Upper lobe of left lung (tissue), 6 donors: ENCODE measurements at regions not wholly inside any gene's neighbourhood (a gene's known extent, or its start where the extent isn't known, plus 50 kb on each side); places are given as distances from the start of the nearest gene placed in this dataset.

Experiments used
- ATAC-seq, 2 donors: fragments of 200-7000 bp; cut with Tn5 transposase; one replicate each; pipeline ENCODE4 v1.9.1; 2022; ENCODE audit warnings: mild to moderate bottlenecking in 2 of 2, moderate library complexity in 2 of 2; ENCODE audit not compliant: low FRiP score in 2 of 2
- DNase-seq, 2 donors: peaks; one replicate each; pipeline ENCODE4 v3.0.0-alpha.2; 2019 to 2020
- H3K27ac ChIP-seq, 4 donors: fragments of 200-600 bp; sonication (generic); one replicate each; pipeline ENCODE4 v1.5.1; 2016 to 2019
- H3K27me3 ChIP-seq, 4 donors: fragments of 200-600 bp; sonication (generic); one replicate each; pipeline ENCODE4 v1.5.1; 2017 to 2019
- H3K36me3 ChIP-seq, 4 donors: fragments of 200-600 bp; sonication (generic); one replicate each; pipeline ENCODE4 v1.5.1; 2016 to 2019
- H3K4me1 ChIP-seq, 4 donors: fragments of 200-600 bp; sonication (generic); one replicate each; pipeline ENCODE4 v1.5.1; 2018 to 2019
- H3K4me3 ChIP-seq, 4 donors: fragments of 200-600 bp; sonication (generic); one replicate each; pipeline ENCODE4 v1.5.1; 2017 to 2019; ENCODE audit warnings: mild to moderate bottlenecking in 2 of 4, moderate library complexity in 1 of 4
- H3K9me3 ChIP-seq, 4 donors: fragments of 200-600 bp; sonication (generic); one replicate each; pipeline ENCODE4 v1.5.1; 2018 to 2019
- EP300 ChIP-seq, 4 donors: sonication (generic); formaldehyde crosslinking; IDR thresholded peaks; one replicate each; pipeline ENCODE4 v1.5.1; 2017; ENCODE audit warnings: antibody characterized with exemption in 4 of 4, control low read depth in 2 of 4
- POLR2A ChIP-seq, 4 donors: fragments of 450-650 bp; IDR thresholded peaks; one replicate each; pipeline ENCODE4 v1.5.1; 2016 to 2017; ENCODE audit warnings: antibody characterized with exemption in 4 of 4, mild to moderate bottlenecking in 2 of 4
- POLR2AphosphoS5 ChIP-seq, 2 donors: sonication (generic); formaldehyde crosslinking; IDR thresholded peaks; one replicate each; pipeline ENCODE4 v1.5.1; 2017; ENCODE audit warnings: antibody characterized with exemption in 2 of 2
- WGBS, 2 donors: methylation state at CpG; one replicate each; pipeline ENCODE4 v1.1.5; 2017 to 2018; 5-methylcytosine and 5-hydroxymethylcytosine counted together
- TF ChIP-seq, protein P1 (sequence below), 6 experiments: fragments of 450-650 bp in 4 of 6; fragments of 200-600 bp in 2 of 6; sonication (generic) in 2 of 6; IDR thresholded peaks; one replicate each; pipeline ENCODE4 v1.5.1; 2016 to 2019; ENCODE audit warnings: antibody characterized with exemption in 6 of 6
- donor health status: DM: no; HTN: no; CAD: no; lungs with moderate emphysema.
- donor health status: DM: no; HTN: yes; CAD: no; lungs with severe emphysema.

DNA sequence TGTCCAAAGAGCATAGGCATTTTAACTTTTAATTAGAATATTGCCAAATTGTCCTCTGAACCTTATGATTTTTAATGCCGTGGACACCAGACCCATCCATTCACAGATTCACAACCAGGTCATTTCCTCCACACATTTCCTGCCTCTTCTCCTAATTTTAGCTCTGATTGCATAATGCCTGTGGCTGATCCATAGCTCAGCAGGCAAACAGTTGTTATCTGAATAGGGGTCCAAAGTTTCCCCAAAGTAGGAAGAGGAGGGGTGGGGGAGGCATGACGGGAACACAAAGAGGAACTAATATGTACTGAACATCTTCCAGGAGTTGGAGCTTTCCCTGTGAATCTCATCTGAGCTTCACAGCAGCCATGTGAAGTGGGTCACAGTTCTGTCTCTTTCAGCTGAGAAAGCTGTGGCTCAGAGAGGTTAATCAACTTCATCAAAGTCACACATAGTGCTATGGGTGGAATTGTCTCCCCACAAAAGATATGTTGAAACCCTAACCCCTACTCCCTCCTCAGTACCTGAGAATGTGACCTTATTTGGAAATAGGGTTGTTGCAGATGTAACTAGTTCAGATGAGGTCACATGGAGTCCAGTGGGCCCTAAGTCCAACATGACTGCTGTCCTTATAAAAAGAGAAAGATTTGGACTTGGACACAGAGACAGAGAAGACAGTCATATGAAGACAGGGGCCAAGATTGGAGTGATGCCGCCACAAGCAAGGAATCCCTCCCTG lies 106.7 kb upstream of the AGBL1 start:
- H3K4me1 ChIP-seq: no peaks in the 10 kb centered on the region
- TF ChIP-seq, protein P1, sequence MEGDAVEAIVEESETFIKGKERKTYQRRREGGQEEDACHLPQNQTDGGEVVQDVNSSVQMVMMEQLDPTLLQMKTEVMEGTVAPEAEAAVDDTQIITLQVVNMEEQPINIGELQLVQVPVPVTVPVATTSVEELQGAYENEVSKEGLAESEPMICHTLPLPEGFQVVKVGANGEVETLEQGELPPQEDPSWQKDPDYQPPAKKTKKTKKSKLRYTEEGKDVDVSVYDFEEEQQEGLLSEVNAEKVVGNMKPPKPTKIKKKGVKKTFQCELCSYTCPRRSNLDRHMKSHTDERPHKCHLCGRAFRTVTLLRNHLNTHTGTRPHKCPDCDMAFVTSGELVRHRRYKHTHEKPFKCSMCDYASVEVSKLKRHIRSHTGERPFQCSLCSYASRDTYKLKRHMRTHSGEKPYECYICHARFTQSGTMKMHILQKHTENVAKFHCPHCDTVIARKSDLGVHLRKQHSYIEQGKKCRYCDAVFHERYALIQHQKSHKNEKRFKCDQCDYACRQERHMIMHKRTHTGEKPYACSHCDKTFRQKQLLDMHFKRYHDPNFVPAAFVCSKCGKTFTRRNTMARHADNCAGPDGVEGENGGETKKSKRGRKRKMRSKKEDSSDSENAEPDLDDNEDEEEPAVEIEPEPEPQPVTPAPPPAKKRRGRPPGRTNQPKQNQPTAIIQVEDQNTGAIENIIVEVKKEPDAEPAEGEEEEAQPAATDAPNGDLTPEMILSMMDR (IDR thresholded peaks at IDR 0.05): no peak
- TF ChIP-seq EP300 (IDR thresholded peaks at IDR 0.05) (no peak), POLR2AphosphoS5 (IDR thresholded peaks at IDR 0.05) (no peak), POLR2A (IDR thresholded peaks at IDR 0.05) (no peak)
- H3K9me3 ChIP-seq: no peaks in the 10 kb centered on the region
- H3K36me3 ChIP-seq: no peaks in the 10 kb centered on the region
- DNase-seq: no peak
- 50 to 55% methylated on average over 3 of the region's 3 CpGs for WGBS, 2 donors
- H3K27ac ChIP-seq: no peak overlapping the region
- ATAC-seq: no peak
- H3K27me3 ChIP-seq: no peaks in the 10 kb centered on the region
- H3K4me3 ChIP-seq: no peak overlapping the region

DNA sequence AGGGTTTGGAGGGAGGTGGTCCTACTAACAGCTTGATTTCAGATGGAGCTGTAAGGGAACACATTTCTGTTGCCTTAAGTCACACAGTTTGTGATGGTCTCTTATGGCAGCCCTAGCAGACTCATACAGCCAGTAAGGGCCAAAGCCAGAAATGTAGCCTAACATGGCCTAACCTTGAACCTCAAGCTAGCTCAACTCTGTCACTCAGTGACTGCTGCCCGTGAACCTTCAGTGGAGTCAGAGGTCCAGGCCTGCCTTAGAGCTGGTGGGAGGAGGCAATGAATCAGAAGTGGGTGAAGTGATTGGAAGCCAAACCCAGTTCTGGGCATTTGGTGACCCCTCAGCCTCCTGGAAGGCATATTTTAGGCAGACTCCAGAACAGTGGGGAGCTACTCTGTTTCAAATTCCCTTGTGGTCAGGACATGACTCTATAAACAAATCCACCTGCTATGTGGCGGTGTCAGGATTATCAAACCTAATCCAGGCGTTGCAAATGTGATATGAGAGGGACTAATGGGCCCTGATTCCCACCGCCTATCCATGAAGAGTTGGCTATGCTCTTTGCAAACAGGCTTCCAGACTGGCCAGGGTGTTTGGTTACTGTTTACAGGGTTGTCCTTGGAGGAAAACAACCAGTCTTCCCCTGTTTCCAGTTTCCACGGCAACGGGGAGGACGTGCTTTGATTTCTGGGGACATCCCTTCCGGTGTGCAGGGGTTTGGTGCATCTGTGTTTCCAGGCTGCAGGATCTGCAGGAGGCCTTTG lies 105.9 kb upstream of the AGBL1 start:
- no peaks in the 10 kb centered on the region for H3K4me1 ChIP-seq
- no peak overlapping the region for H3K4me3 ChIP-seq
- ATAC-seq: peak in 1 of 2 donors; percentile 51

DNA sequence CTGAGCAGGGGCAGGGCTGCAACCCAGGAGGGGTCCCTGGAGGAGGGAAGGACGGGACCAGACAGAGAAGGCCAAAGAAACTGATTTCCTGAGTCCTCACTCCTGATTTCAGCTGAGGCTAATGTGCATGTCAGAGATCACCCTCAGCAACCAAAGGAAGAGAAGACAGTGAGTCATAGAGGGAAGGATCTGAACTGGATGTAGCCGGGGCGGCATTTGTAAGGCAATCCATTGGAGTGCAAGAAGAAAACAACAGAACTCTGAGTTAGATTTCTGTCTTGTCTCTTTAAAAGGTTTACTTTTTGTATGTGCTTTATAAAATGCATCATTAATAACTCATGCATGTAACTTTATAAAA lies 105.3 kb upstream of the AGBL1 start:
- TF ChIP-seq, protein P1 (IDR thresholded peaks at IDR 0.05): no peak
- TF ChIP-seq EP300 (IDR thresholded peaks at IDR 0.05) (no peak), POLR2A (IDR thresholded peaks at IDR 0.05) (no peak), POLR2AphosphoS5 (IDR thresholded peaks at IDR 0.05) (no peak)
- H3K36me3 ChIP-seq: no peaks in the 10 kb centered on the region
- ATAC-seq (peak in 1 of 2 donors; percentile 21), DNase-seq (no peak)
- no peak overlapping the region for H3K27ac ChIP-seq
- H3K4me3 ChIP-seq: no peak overlapping the region
- WGBS, 2 donors: 71 to 76% methylated on average over 3 of the region's 3 CpGs
- no peaks in the 10 kb centered on the region for H3K4me1 ChIP-seq
- no peaks in the 10 kb centered on the region for H3K27me3 ChIP-seq
- H3K9me3 ChIP-seq: no peaks in the 10 kb centered on the region

More for the DNA sequence above, 105.9 kb upstream of the AGBL1 start:
- WGBS, 2 donors: 79 to 84% methylated on average over 4 to 8 of the region's 8 CpGs
- Histone ChIP-seq H3K27me3 (no peaks in the 10 kb centered on the region), H3K9me3 (no peaks in the 10 kb centered on the region), H3K27ac (no peak overlapping the region), H3K36me3 (no peaks in the 10 kb centered on the region)
- TF ChIP-seq, protein P1 (IDR thresholded peaks at IDR 0.05): no peak
- no peak for TF ChIP-seq EP300 (IDR thresholded peaks at IDR 0.05)
- no peak for DNase-seq

DNA sequence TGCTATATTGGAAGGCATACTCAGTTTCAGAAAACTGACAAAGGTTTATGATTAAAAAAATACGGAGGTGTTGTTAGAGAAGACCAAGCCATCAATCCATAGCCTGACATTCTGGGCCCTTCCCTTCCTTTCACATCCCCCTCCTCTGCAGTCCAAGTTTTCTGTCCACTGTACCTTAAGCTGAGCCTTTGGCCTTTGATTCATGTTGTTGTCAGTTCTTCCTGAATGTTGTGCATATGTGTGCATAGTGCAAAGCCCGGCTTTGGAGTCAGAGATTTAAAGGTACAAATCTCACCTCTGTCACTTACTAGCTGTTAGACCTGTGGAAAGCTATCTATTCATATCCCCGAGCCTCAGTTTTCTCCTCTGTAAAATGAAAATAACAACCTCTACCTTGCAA lies 104.9 kb upstream of the AGBL1 start:
- TF ChIP-seq POLR2A (IDR thresholded peaks at IDR 0.05) (no peak), EP300 (IDR thresholded peaks at IDR 0.05) (no peak), POLR2AphosphoS5 (IDR thresholded peaks at IDR 0.05) (no peak)
- TF ChIP-seq, protein P1 (IDR thresholded peaks at IDR 0.05): no peak
- Histone ChIP-seq H3K27me3 (no peaks in the 10 kb centered on the region), H3K4me1 (no peaks in the 10 kb centered on the region), H3K9me3 (no peaks in the 10 kb centered on the region), H3K27ac (no peak overlapping the region), H3K4me3 (no peak overlapping the region), H3K36me3 (no peaks in the 10 kb centered on the region)
- 65 to 66% methylated on average over 3 of the region's 3 CpGs for WGBS, 2 donors
- DNase-seq (no peak), ATAC-seq (no peak)
